ENCODE measurements at regions not wholly inside any gene's neighbourhood (a gene's known extent, or its start where the extent isn't known, plus 50 kb on each side); places are given as distances from the start of the nearest gene placed in this dataset.

DNA sequence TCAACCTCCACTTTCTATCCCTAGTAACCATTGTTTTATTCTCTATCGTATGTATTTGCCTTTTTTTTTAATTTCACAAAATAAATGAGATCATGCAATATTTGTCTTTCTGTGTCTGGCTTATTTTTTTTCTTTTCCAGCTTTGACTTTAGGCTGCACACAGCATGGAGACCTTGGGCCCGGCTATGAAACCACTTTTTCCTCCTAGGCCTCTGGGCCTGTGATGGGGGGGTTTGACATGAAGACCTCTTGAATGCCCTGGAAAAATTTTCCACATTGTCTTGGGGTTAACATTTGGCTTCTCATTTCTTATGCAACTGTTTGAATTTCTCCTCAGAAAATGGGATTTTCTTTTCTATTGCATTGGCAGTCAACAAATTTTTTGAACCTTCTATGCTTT is 100.2 kb upstream of the BTG3 start:
- TF ChIP-seq, protein P1, sequence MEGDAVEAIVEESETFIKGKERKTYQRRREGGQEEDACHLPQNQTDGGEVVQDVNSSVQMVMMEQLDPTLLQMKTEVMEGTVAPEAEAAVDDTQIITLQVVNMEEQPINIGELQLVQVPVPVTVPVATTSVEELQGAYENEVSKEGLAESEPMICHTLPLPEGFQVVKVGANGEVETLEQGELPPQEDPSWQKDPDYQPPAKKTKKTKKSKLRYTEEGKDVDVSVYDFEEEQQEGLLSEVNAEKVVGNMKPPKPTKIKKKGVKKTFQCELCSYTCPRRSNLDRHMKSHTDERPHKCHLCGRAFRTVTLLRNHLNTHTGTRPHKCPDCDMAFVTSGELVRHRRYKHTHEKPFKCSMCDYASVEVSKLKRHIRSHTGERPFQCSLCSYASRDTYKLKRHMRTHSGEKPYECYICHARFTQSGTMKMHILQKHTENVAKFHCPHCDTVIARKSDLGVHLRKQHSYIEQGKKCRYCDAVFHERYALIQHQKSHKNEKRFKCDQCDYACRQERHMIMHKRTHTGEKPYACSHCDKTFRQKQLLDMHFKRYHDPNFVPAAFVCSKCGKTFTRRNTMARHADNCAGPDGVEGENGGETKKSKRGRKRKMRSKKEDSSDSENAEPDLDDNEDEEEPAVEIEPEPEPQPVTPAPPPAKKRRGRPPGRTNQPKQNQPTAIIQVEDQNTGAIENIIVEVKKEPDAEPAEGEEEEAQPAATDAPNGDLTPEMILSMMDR (IDR thresholded peaks at IDR 0.05) = no peak
- TF ChIP-seq POLR2AphosphoS5 (IDR thresholded peaks at IDR 0.05) = no peak
- TF ChIP-seq POLR2A (IDR thresholded peaks at IDR 0.05; ENCODE audit: low read depth) = no peak
